Vagina (tissue), 2 donors: ENCODE measurements at regions not wholly inside any gene's neighbourhood (a gene's known extent, or its start where the extent isn't known, plus 50 kb on each side); places are given as distances from the start of the nearest gene placed in this dataset.

Source experiments
- DNase-seq, 2 donors: peaks; one replicate each; pipeline ENCODE4 v3.0.0-alpha.2; 2017; ENCODE audit errors: extremely low spot score in 2 of 2
- H3K27ac ChIP-seq: fragments of 200-600 bp; sonication (generic); one replicate; pipeline ENCODE4 v1.5.1; 2019
- H3K27me3 ChIP-seq: fragments of 200-600 bp; sonication (generic); one replicate; pipeline ENCODE4 v1.5.1; 2019
- H3K36me3 ChIP-seq, 2 donors: fragments of 200-600 bp; sonication (generic); one replicate each; pipeline ENCODE4 v1.5.1; 2017 to 2019
- H3K4me1 ChIP-seq: fragments of 200-600 bp; sonication (generic); one replicate; pipeline ENCODE4 v1.5.1; 2019
- H3K4me3 ChIP-seq, 2 donors: fragments of 200-600 bp; sonication (generic); 1 replicate in 1 of 2; 2 replicates in 1 of 2; pipeline ENCODE4 v1.5.1; 2016 to 2019
- H3K9me3 ChIP-seq: fragments of 200-600 bp; sonication (generic); one replicate; pipeline ENCODE4 v1.5.1; 2019
- CTCF ChIP-seq, 3 experiments: fragments of 450-650 bp in 2 of 3; fragments of 200-600 bp in 1 of 3; sonication (generic) in 1 of 3; IDR thresholded peaks; one replicate each; pipeline ENCODE4 v1.5.1; 2017 to 2019; ENCODE audit warnings: antibody characterized with exemption in 3 of 3, mild to moderate bottlenecking in 2 of 3, moderate library complexity in 2 of 3
- POLR2A ChIP-seq, 2 donors: fragments of 450-650 bp; IDR thresholded peaks; one replicate each; pipeline ENCODE4 v1.6.1; 2017; ENCODE audit warnings: antibody characterized with exemption in 2 of 2, mild to moderate bottlenecking in 2 of 2, moderate library complexity in 2 of 2
- POLR2AphosphoS5 ChIP-seq, 2 donors: sonication (generic); formaldehyde crosslinking; IDR thresholded peaks; one replicate each; pipeline ENCODE4 v1.9.0; 2017; ENCODE audit warnings: antibody characterized with exemption in 2 of 2, mild to moderate bottlenecking in 2 of 2, low read depth in 1 of 2; ENCODE audit not compliant: insufficient read depth in 1 of 2
- intact Hi-C: fragments of 100-400 bp; cut with DNase I; formaldehyde crosslinking; loops from one replicate; pipeline ENCODE4 v1.15.1; 2023

- no peaks in the 10 kb centered on the region for H3K27me3 ChIP-seq
- intact Hi-C loops: no loop called here
Measured at GRCh38 chr2:59594671-59595222, 958.7 kb downstream of the BCL11A start.

GRCh38 chr2:59590798-59591197, 962.7 kb downstream of the BCL11A start:
- no peak for TF ChIP-seq CTCF (IDR thresholded peaks at IDR 0.05)
- TF ChIP-seq POLR2AphosphoS5 (IDR thresholded peaks at IDR 0.05; ENCODE audit: insufficient read depth in 1 of 2, low read depth in 1 of 2): no peak
- TF ChIP-seq POLR2A (IDR thresholded peaks at IDR 0.05): no peak
- Histone ChIP-seq H3K27me3 (no peaks in the 10 kb centered on the region), H3K36me3 (no peaks in the 10 kb centered on the region), H3K4me3 (no peak overlapping the region), H3K9me3 (no peaks in the 10 kb centered on the region), H3K4me1 (no peaks in the 10 kb centered on the region), H3K27ac (no peak overlapping the region)
- intact Hi-C loops: no loop called here
- no peak for DNase-seq

More at GRCh38 chr2:59594671-59595222, 958.7 kb downstream of the BCL11A start:
- no peak overlapping the region for H3K27ac ChIP-seq
- no peak overlapping the region for H3K4me3 ChIP-seq
- H3K9me3 ChIP-seq: no peaks in the 10 kb centered on the region
- no peak for DNase-seq
- TF ChIP-seq POLR2AphosphoS5 (IDR thresholded peaks at IDR 0.05; ENCODE audit: insufficient read depth in 1 of 2, low read depth in 1 of 2): no peak
- no peak for TF ChIP-seq POLR2A (IDR thresholded peaks at IDR 0.05)
- TF ChIP-seq CTCF (IDR thresholded peaks at IDR 0.05): no peak
- H3K36me3 ChIP-seq: no peaks in the 10 kb centered on the region
- no peaks in the 10 kb centered on the region for H3K4me1 ChIP-seq

- no peak for DNase-seq
- no peak for TF ChIP-seq POLR2AphosphoS5 (IDR thresholded peaks at IDR 0.05; ENCODE audit: insufficient read depth in 1 of 2, low read depth in 1 of 2)
- TF ChIP-seq CTCF (IDR thresholded peaks at IDR 0.05): no peak
- Histone ChIP-seq H3K36me3 (no peaks in the 10 kb centered on the region), H3K9me3 (no peaks in the 10 kb centered on the region), H3K4me3 (no peak overlapping the region), H3K27ac (no peak overlapping the region), H3K27me3 (no peaks in the 10 kb centered on the region), H3K4me1 (no peaks in the 10 kb centered on the region)
- intact Hi-C loops: no loop called here
Measured at GRCh38 chr2:59589881-59590280, 963.6 kb downstream of the BCL11A start.

GRCh38 chr2:59588286-59588685, 965.2 kb downstream of the BCL11A start:
- DNase-seq: no peak
- Histone ChIP-seq H3K27me3 (no peaks in the 10 kb centered on the region), H3K4me1 (no peaks in the 10 kb centered on the region), H3K27ac (no peak overlapping the region), H3K4me3 (no peak overlapping the region), H3K9me3 (no peaks in the 10 kb centered on the region), H3K36me3 (no peaks in the 10 kb centered on the region)
- TF ChIP-seq CTCF (IDR thresholded peaks at IDR 0.05) (no peak), POLR2AphosphoS5 (IDR thresholded peaks at IDR 0.05; ENCODE audit: insufficient read depth in 1 of 2, low read depth in 1 of 2) (no peak), POLR2A (IDR thresholded peaks at IDR 0.05) (no peak)
- intact Hi-C loops: no loop called here

- intact Hi-C loops: no loop called here
- no peak for DNase-seq
- Histone ChIP-seq H3K27me3 (no peaks in the 10 kb centered on the region), H3K4me3 (no peak overlapping the region), H3K4me1 (no peaks in the 10 kb centered on the region), H3K27ac (no peak overlapping the region), H3K36me3 (no peaks in the 10 kb centered on the region), H3K9me3 (no peaks in the 10 kb centered on the region)
- no peak for TF ChIP-seq POLR2AphosphoS5 (IDR thresholded peaks at IDR 0.05; ENCODE audit: insufficient read depth in 1 of 2, low read depth in 1 of 2)
- no peak for TF ChIP-seq CTCF (IDR thresholded peaks at IDR 0.05)
- TF ChIP-seq POLR2A (IDR thresholded peaks at IDR 0.05): no peak
Measured at GRCh38 chr2:59586176-59586575, 967.3 kb downstream of the BCL11A start.
